Activated naive CD4-positive, alpha-beta T cell treated with anti-CD3 and anti-CD28 coated beads, Interleukin-2, amount 50 U/mL, for 24 hours (primary cell): ENCODE measurements at regions not wholly inside any gene's neighbourhood (a gene's known extent, or its start where the extent isn't known, plus 50 kb on each side); places are given as distances from the start of the nearest gene placed in this dataset.

Source experiments
- H3K27ac Mint-ChIP-seq: one replicate; pipeline ENCODE4 v1.8.0; 2021; ENCODE audit warnings: mild to moderate bottlenecking, mixed read lengths
- H3K27me3 Mint-ChIP-seq: one replicate; pipeline ENCODE4 v1.8.0; 2021; ENCODE audit warnings: mixed read lengths
- H3K36me3 Mint-ChIP-seq: one replicate; pipeline ENCODE4 v1.8.0; 2021; ENCODE audit warnings: mixed read lengths
- H3K4me1 Mint-ChIP-seq: one replicate; pipeline ENCODE4 v1.8.0; 2021; ENCODE audit warnings: mixed read lengths
- H3K4me3 Mint-ChIP-seq: one replicate; pipeline ENCODE4 v1.8.0; 2021; ENCODE audit warnings: mild to moderate bottlenecking, mixed read lengths
- H3K9me3 Mint-ChIP-seq: one replicate; pipeline ENCODE4 v1.8.0; 2021; ENCODE audit warnings: mixed read lengths

DNA sequence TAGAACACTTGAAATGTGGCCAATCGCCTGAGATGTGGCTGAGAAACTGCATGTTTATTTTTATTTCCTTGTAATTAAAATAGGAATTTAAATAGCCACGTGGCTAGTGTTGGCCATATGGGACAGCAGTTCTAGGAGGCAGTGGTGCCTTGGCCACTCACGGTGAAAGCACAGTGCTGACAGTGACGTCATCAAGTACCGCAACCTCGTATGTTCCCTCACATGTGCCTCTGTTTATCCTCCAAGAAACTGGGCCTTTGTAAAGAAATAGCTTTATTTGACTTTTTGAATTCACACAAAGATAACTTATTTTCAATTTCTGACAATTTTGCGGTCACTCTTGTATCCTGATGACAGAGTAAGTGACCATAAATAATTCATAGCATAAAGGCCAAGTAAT lies 575.0 kb downstream of the DCDC2C start:
- Mint-ChIP-seq H3K27me3 (no peaks in the 10 kb centered on the region), H3K4me3 (no peak overlapping the region), H3K4me1 (no peaks in the 10 kb centered on the region), H3K9me3 (peaks cover 4% of the 10 kb centered on the region), H3K27ac (no peak overlapping the region), H3K36me3 (no peaks in the 10 kb centered on the region)

DNA sequence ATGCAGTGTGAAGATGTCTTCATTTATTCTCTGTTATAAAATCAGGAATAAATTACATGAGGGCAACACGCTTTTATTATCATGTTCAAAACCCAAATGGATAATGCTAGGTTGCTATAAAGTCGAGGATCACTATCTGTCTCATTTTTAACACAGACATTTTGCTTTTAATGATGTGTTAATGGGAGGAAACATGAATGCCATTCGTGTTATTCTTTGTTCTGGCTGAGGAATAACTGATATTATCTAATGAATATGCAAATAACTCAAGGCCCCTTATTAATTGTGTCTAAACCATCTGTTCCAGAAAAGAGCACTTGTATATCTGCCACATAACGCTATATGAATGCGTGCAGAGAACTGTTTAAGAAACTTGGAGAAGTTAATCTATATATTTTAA lies 576.1 kb downstream of the DCDC2C start:
- no peak overlapping the region for H3K4me3 Mint-ChIP-seq
- H3K36me3 Mint-ChIP-seq = no peaks in the 10 kb centered on the region
- no peaks in the 10 kb centered on the region for H3K27me3 Mint-ChIP-seq
- H3K9me3 Mint-ChIP-seq = peaks cover 4% of the 10 kb centered on the region
- H3K4me1 Mint-ChIP-seq = no peaks in the 10 kb centered on the region
- no peak overlapping the region for H3K27ac Mint-ChIP-seq

DNA sequence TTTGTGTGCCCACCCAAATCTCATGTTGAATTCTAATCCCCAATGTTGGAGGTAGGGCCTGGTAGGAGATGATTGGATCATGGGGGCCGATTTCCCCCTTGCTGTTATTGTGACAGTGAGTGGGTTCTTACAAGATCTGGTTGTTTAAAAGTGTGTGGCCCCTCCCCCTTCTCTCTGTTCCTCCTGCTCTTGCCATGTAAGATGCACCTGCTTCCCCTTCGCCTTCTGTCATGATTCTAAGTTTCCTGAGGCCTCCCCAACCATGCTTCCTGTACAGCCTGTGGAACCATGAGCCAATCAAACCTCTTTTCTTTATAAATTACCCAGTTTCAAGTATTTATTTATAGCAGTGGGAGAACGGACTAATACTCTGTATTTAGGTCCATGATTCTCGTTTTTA lies 588.1 kb downstream of the DCDC2C start:
- H3K4me3 Mint-ChIP-seq = no peak overlapping the region
- H3K4me1 Mint-ChIP-seq = no peaks in the 10 kb centered on the region
- H3K9me3 Mint-ChIP-seq = no peaks in the 10 kb centered on the region
- H3K27ac Mint-ChIP-seq = no peak overlapping the region
- no peaks in the 10 kb centered on the region for H3K36me3 Mint-ChIP-seq
- H3K27me3 Mint-ChIP-seq = no peaks in the 10 kb centered on the region

DNA sequence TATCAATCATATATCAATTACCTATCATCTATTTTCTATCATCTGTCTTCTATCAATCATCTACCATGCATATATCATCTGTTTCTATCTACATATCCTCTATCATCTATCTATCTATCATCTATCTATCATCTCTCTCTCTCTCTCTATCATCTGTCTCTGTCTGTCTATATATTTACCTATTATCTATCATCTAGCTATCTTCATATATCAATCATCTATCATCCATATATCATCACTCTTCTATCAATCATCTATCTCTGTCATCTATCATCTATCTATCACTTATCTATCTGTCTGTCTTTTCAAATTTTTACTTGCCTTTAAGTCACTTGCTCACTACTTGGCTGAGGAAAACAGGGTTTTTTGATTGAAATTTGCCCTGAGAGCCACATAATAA lies 592.3 kb downstream of the DCDC2C start:
- H3K27me3 Mint-ChIP-seq = no peaks in the 10 kb centered on the region
- no peaks in the 10 kb centered on the region for H3K4me1 Mint-ChIP-seq
- H3K9me3 Mint-ChIP-seq = no peaks in the 10 kb centered on the region
- H3K4me3 Mint-ChIP-seq = no peak overlapping the region
- no peak overlapping the region for H3K27ac Mint-ChIP-seq
- no peaks in the 10 kb centered on the region for H3K36me3 Mint-ChIP-seq

DNA sequence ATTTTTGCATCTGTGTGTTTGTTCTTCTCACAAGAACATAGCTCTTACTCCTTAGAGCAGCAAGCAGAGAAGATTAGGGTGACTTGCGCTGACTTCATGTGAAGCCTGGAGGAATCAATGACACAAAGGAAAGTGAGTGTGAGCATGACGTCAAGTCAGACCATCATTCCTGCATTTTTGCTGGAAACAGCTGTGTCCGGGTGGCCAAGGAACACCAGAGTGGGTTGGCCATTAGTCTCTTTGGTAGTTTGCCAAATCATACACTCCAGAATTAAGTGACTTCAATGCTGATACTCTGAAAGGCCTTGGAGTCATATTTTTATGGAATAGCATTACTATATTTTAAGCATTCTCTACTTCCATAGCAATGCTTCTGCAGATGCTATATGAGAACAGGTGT lies 597.2 kb downstream of the DCDC2C start:
- no peak overlapping the region for H3K27ac Mint-ChIP-seq
- no peaks in the 10 kb centered on the region for H3K9me3 Mint-ChIP-seq
- no peaks in the 10 kb centered on the region for H3K36me3 Mint-ChIP-seq
- H3K4me3 Mint-ChIP-seq = no peak overlapping the region
- H3K27me3 Mint-ChIP-seq = no peaks in the 10 kb centered on the region
- no peaks in the 10 kb centered on the region for H3K4me1 Mint-ChIP-seq

DNA sequence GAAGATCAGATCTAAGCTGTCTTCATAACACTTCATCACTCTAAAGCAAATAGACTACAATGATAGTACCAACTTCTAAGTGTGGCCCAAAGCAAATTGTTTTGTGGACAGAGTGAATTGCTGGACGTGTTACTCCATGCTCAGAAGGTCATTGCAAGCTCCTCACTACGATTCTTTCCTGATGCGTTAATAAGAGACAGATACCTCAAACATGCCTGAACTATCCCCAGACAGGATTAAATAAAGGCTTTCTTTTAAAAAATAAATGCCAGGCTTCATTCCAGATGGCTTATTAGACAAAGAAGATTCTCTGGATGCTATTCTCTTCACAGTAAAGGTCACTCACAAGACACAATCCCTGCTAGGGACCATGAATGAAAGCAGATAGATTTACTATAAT lies 621.2 kb downstream of the DCDC2C start:
- H3K4me1 Mint-ChIP-seq = no peaks in the 10 kb centered on the region
- H3K27me3 Mint-ChIP-seq = no peaks in the 10 kb centered on the region
- H3K36me3 Mint-ChIP-seq = no peaks in the 10 kb centered on the region
- H3K9me3 Mint-ChIP-seq = no peaks in the 10 kb centered on the region
- H3K27ac Mint-ChIP-seq = no peak overlapping the region
- H3K4me3 Mint-ChIP-seq = no peak overlapping the region

DNA sequence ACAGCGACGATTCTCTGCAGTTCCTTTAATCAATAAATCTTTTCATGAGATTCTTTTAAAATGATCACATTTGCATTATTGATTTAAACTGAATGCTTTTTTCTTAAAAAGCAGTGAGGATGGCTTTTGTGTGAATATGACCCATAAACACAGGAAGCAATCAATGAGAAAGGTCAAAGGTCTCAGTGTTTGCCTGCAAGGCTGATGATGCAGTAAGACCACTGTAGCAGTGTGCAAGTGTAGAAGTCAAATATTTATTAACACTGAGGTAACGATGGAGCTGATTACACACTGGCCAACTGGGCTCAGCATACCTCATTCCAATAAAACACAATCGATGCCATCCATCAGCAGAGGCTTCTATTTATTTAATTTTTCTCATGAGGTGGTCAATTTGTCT lies 633.5 kb downstream of the DCDC2C start:
- Mint-ChIP-seq H3K4me1 (no peaks in the 10 kb centered on the region), H3K27me3 (no peaks in the 10 kb centered on the region), H3K4me3 (no peak overlapping the region), H3K9me3 (peaks cover 3% of the 10 kb centered on the region), H3K36me3 (no peaks in the 10 kb centered on the region), H3K27ac (no peak overlapping the region)

DNA sequence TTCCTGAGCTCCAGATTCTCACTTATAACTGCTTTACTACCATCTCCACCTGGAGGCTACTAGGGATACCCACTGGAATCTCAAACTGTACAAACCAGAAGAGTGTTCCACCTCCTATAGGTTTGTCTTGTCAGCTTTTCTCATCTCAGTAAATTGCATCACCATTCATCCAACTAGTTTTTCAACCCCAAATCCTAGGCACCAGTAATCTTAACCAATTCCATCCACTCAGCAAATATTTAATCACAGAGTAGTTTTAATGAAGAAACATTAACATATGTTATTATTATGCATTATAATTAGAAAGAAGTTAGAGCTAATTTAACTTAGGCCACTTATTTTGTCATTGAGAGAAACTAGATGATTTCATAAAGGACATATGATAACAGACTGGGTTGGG lies 635.0 kb downstream of the DCDC2C start:
- no peak overlapping the region for H3K4me3 Mint-ChIP-seq
- no peak overlapping the region for H3K27ac Mint-ChIP-seq
- peaks cover 12% of the 10 kb centered on the region for H3K9me3 Mint-ChIP-seq
- no peaks in the 10 kb centered on the region for H3K27me3 Mint-ChIP-seq
- H3K36me3 Mint-ChIP-seq = no peaks in the 10 kb centered on the region
- no peaks in the 10 kb centered on the region for H3K4me1 Mint-ChIP-seq

DNA sequence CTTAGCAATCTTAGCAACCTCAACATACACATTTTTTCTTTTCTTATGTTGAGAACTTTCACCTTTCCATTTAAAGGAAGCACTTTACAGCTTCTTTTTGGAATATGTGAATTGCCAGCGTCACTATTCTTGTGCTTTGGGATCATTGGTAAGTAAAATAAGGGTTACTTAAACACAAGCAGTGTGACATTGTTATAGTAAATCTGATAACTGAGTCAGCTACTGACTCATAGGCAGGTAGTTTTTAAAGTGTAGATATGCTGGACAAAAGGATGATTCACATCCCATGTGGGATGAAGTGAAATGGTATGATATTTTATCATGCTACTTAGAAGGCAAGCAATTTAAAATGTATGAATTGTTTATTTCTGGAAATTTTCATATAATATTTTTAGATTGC lies 637.2 kb downstream of the DCDC2C start:
- no peak overlapping the region for H3K4me3 Mint-ChIP-seq
- no peaks in the 10 kb centered on the region for H3K4me1 Mint-ChIP-seq
- no peaks in the 10 kb centered on the region for H3K27me3 Mint-ChIP-seq

DNA sequence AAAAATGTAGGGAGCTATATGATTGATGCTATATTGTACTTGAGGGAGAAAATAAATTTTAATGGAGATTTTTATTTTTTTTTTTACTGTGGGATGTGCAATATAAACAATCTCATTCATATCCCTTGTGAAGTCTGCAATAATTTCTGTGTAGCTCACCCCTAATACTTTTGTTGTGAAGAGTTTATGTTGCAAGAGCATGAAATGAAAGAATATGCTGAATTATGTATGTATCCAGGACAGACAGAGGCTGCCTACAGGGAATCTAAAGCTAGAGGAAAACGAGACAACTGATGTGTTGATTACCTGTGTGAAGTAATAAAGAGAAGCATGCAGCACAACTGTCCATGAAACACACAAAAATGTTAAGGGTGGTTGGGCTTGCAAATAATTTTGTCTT lies 643.3 kb downstream of the DCDC2C start:
- H3K27me3 Mint-ChIP-seq = no peaks in the 10 kb centered on the region
- H3K4me3 Mint-ChIP-seq = no peak overlapping the region
- H3K4me1 Mint-ChIP-seq = no peaks in the 10 kb centered on the region
- H3K36me3 Mint-ChIP-seq = no peaks in the 10 kb centered on the region
- H3K27ac Mint-ChIP-seq = no peak overlapping the region
- peaks cover 8% of the 10 kb centered on the region for H3K9me3 Mint-ChIP-seq

More for the DNA sequence above, 637.2 kb downstream of the DCDC2C start:
- Mint-ChIP-seq H3K27ac (no peak overlapping the region), H3K9me3 (peaks cover 12% of the 10 kb centered on the region), H3K36me3 (no peaks in the 10 kb centered on the region)

DNA sequence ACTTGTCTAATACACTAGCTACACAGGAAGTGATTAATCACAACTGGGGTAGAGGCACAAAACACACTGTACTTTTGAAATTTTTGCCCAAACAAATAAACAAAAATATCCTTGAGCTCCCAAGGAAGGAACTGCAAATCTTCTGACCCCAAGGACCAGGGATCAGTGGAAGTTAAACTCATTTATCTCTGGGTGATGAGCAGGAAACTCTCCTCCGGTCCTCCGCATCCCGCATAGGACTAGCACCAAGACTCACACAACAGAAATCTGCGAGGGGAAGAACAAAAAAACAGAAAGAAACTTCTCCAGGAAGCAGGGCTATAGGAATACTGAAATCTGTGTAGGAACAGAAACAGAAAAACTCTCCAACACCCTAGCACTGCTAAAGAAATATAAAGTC lies 650.3 kb downstream of the DCDC2C start:
- H3K4me3 Mint-ChIP-seq = no peak overlapping the region
- H3K36me3 Mint-ChIP-seq = no peaks in the 10 kb centered on the region
- no peak overlapping the region for H3K27ac Mint-ChIP-seq
- peaks cover 6% of the 10 kb centered on the region for H3K9me3 Mint-ChIP-seq
- no peaks in the 10 kb centered on the region for H3K27me3 Mint-ChIP-seq
- no peaks in the 10 kb centered on the region for H3K4me1 Mint-ChIP-seq

DNA sequence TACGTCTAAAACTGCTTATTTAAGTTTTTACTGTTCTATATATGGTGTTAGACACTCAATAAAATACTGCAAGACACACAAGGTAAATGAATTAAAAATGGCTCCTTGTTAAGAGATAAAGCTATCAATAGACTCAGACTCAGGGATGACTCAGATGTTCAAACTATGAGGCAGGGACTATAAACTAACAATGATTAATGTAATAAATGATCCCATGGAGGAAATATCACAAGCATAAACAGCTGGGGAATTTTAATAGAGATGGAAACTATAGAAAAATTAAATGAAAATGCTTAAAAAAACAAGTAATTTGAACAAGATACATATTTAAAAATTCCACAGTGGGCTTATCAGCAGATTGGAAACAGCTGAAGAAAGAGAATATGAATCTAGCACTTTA lies 650.8 kb downstream of the DCDC2C start:
- peaks cover 6% of the 10 kb centered on the region for H3K9me3 Mint-ChIP-seq

DNA sequence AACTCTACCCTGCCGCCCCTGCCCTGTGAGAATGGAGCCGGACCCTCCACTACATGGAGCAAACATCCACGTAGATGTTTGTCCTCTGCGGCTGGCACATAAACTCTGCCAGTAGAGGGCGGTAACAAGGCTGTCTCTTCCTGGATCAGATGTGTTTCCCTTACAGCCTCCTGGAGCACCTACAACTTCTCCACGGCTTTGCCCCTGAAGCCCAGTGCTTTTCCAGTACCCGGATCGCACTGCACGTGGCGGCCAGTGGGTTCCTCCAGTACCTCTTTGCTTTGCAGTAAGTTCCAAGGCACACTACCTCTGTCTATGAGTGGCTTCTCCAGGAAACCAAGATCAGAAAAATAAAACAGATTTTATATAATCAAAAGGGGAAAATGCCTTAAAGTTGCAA lies 651.3 kb downstream of the DCDC2C start:
- no peaks in the 10 kb centered on the region for H3K27me3 Mint-ChIP-seq
- no peaks in the 10 kb centered on the region for H3K36me3 Mint-ChIP-seq
- H3K27ac Mint-ChIP-seq = no peak overlapping the region
- no peak overlapping the region for H3K4me3 Mint-ChIP-seq
- H3K4me1 Mint-ChIP-seq = no peaks in the 10 kb centered on the region
- peaks cover 6% of the 10 kb centered on the region for H3K9me3 Mint-ChIP-seq

More for the DNA sequence above, 650.8 kb downstream of the DCDC2C start:
- no peak overlapping the region for H3K4me3 Mint-ChIP-seq
- H3K27ac Mint-ChIP-seq = no peak overlapping the region
- no peaks in the 10 kb centered on the region for H3K36me3 Mint-ChIP-seq
- H3K27me3 Mint-ChIP-seq = no peaks in the 10 kb centered on the region
- H3K4me1 Mint-ChIP-seq = no peaks in the 10 kb centered on the region

DNA sequence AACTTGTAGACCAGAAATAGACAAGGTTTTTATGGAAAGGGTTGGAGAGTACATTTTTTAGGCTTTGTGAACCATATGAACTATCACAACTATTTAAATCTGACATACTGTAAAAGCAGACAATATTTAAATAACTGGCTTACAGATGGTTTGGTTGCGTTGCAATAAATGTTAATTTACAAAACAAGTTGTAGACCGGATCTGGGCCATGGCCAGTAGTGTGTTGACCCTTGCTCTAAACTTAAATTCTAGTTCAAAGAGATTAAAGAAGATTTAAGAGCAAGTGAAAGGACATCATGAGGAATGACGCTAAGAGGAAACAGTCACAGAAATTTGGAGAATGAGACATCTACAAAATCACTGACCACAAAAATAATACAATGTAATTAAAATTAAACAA lies 652.7 kb downstream of the DCDC2C start:
- no peaks in the 10 kb centered on the region for H3K4me1 Mint-ChIP-seq
- no peak overlapping the region for H3K27ac Mint-ChIP-seq
- peaks cover 6% of the 10 kb centered on the region for H3K9me3 Mint-ChIP-seq

DNA sequence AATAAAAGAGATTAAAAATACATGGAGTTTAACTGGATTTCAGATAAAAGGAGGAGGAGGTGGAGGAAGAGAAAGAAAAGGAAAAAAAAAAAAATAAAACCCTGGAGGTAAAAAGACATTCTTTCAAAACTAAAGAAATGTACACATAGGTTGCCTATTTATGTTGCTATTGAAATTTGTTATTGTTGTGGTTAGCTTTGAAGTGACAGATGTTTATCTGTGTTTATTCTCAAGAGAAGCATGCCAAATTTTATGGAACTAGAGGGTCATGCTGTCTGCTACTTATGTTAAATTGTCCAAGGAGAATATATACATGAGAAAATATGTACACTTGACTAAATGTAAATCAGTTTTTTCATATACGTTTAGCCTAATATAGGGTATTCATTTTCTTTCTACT lies 653.2 kb downstream of the DCDC2C start:
- no peaks in the 10 kb centered on the region for H3K36me3 Mint-ChIP-seq
- no peaks in the 10 kb centered on the region for H3K4me1 Mint-ChIP-seq
- no peak overlapping the region for H3K4me3 Mint-ChIP-seq
- no peaks in the 10 kb centered on the region for H3K27me3 Mint-ChIP-seq
- no peak overlapping the region for H3K27ac Mint-ChIP-seq
- peaks cover 6% of the 10 kb centered on the region for H3K9me3 Mint-ChIP-seq

More for the DNA sequence above, 652.7 kb downstream of the DCDC2C start:
- Mint-ChIP-seq H3K36me3 (no peaks in the 10 kb centered on the region), H3K27me3 (no peaks in the 10 kb centered on the region), H3K4me3 (no peak overlapping the region)

DNA sequence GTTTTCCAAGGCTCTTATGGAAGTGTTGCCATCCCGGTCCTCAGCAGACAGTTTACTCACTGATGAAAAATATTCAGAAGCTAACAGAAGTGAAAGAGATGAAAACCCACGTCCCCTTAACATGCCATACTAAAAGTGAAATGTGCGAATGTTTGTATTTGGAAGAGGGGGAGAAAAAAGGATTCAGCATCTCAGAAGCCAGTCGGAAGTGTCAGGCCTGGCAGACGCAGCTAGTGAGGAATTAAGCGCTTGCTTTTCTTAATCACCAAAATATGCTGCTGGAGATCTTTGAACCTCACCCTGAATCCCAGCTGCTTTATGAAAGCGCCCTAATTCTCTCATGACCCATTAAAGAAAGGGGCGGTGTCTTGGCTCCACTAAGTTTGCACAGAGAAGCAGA lies 653.7 kb downstream of the DCDC2C start:
- Mint-ChIP-seq H3K36me3 (no peaks in the 10 kb centered on the region), H3K4me3 (no peak overlapping the region), H3K27me3 (no peaks in the 10 kb centered on the region), H3K4me1 (no peaks in the 10 kb centered on the region), H3K9me3 (peaks cover 6% of the 10 kb centered on the region), H3K27ac (no peak overlapping the region)

DNA sequence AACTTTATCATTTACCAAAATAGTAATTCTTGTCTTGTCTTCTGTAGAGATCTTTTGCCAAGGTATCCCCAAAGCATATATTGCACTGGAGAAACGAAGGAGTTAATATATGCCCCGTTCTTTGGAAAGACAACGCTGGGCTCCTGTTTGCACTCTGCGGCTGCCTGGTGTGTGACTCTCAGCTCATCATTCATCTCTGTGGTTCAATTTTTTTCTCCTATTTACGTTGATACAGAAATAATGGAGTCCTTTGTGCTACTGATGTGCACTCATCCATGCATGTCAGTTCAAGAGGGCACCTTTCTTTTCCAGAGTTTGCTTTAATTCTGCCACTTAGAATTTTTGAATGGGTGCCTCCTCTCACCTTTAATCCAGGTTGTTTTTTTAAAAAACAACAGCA lies 655.5 kb downstream of the DCDC2C start:
- H3K36me3 Mint-ChIP-seq = no peaks in the 10 kb centered on the region
- no peak overlapping the region for H3K27ac Mint-ChIP-seq
- H3K27me3 Mint-ChIP-seq = no peaks in the 10 kb centered on the region
- peaks cover 17% of the 10 kb centered on the region for H3K9me3 Mint-ChIP-seq
- no peak overlapping the region for H3K4me3 Mint-ChIP-seq
- H3K4me1 Mint-ChIP-seq = no peaks in the 10 kb centered on the region
